AG09309 (cell line): ENCODE measurements at regions not wholly inside any gene's neighbourhood (a gene's known extent, or its start where the extent isn't known, plus 50 kb on each side); places are given as distances from the start of the nearest gene placed in this dataset.

Experiments used
- DNase-seq: peaks from one replicate; pipeline ENCODE4 v3.0.0-alpha.2; 2010; ENCODE audit warnings: low read depth
- H3K4me3 ChIP-seq: 2 replicates; pipeline ENCODE4 v1.5.1; 2011; ENCODE audit warnings: mild to moderate bottlenecking, low read depth, low read length, moderate library complexity; ENCODE audit not compliant: control insufficient read depth
- CTCF ChIP-seq: IDR thresholded peaks from 2 replicates; pipeline ENCODE4 v1.5.1; 2011; ENCODE audit warnings: mild to moderate bottlenecking, low read depth, low read length, inconsistent platforms; ENCODE audit not compliant: insufficient read depth, control insufficient read depth; ENCODE audit errors: missing control alignments

GRCh38 chr11:80214413-80214812 is 773.6 kb upstream of the TENM4 start:
- TF ChIP-seq CTCF, result no peak
- DNase-seq, result no peak

GRCh38 chr11:80211673-80212072 is 770.8 kb upstream of the TENM4 start:
- DNase-seq, result no peak
- no peak overlapping the region for H3K4me3 ChIP-seq
- TF ChIP-seq CTCF, result no peak

More at GRCh38 chr11:80214413-80214812, 773.6 kb upstream of the TENM4 start:
- no peak overlapping the region for H3K4me3 ChIP-seq

- no peak overlapping the region for H3K4me3 ChIP-seq
- no peak for TF ChIP-seq CTCF
- no peak for DNase-seq
Measured at GRCh38 chr11:80204021-80204420, 763.2 kb upstream of the TENM4 start.

GRCh38 chr11:80196932-80197554 is 756.2 kb upstream of the TENM4 start:
- TF ChIP-seq CTCF, result no peak

GRCh38 chr11:80196041-80196440 is 755.2 kb upstream of the TENM4 start:
- no peak for DNase-seq
- no peak overlapping the region for H3K4me3 ChIP-seq
- no peak for TF ChIP-seq CTCF

More at GRCh38 chr11:80196932-80197554, 756.2 kb upstream of the TENM4 start:
- H3K4me3 ChIP-seq, result no peak overlapping the region
- no peak for DNase-seq

GRCh38 chr11:80194625-80195024 is 753.8 kb upstream of the TENM4 start:
- no peak for TF ChIP-seq CTCF
- H3K4me3 ChIP-seq, result no peak overlapping the region

GRCh38 chr11:80194016-80194415 is 753.2 kb upstream of the TENM4 start:
- TF ChIP-seq CTCF, result no peak
- no peak for DNase-seq
- H3K4me3 ChIP-seq, result no peak overlapping the region

More at GRCh38 chr11:80194625-80195024, 753.8 kb upstream of the TENM4 start:
- no peak for DNase-seq
